Hepatocyte (in vitro differentiated cells): ENCODE measurements at regions not wholly inside any gene's neighbourhood (a gene's known extent, or its start where the extent isn't known, plus 50 kb on each side); places are given as distances from the start of the nearest gene placed in this dataset.
A peak's percentile ranks its signal among the peaks of the same experiment; 100 is the strongest.

Experiments
- DNase-seq: peaks from one replicate; pipeline ENCODE4 v3.0.0-alpha.2; 2016; ENCODE audit warnings: low spot score
- H2AFZ ChIP-seq: fragments of 200-600 bp; sonication (generic); 2 replicates; pipeline ENCODE4 v1.6.0; 2016; ENCODE audit warnings: antibody characterized with exemption, mild to moderate bottlenecking
- H3K27ac ChIP-seq: fragments of 200-600 bp; sonication (generic); 2 replicates; pipeline ENCODE4 v1.5.1; 2016; ENCODE audit warnings: mild to moderate bottlenecking
- H3K27me3 ChIP-seq: fragments of 200-600 bp; sonication (generic); 2 replicates; pipeline ENCODE4 v1.6.1; 2016
- H3K36me3 ChIP-seq: fragments of 200-600 bp; sonication (generic); replicated peaks from 2 replicates; pipeline ENCODE4 v1.5.1; 2016; ENCODE audit warnings: low read depth; ENCODE audit not compliant: insufficient read depth
- H3K4me1 ChIP-seq: fragments of 200-600 bp; sonication (generic); 2 replicates; pipeline ENCODE4 v1.5.1; 2016; ENCODE audit warnings: mild to moderate bottlenecking, moderate library complexity; ENCODE audit not compliant: insufficient read depth
- H3K4me2 ChIP-seq: fragments of 200-600 bp; sonication (generic); 2 replicates; pipeline ENCODE4 v1.6.0; 2016
- H3K4me3 ChIP-seq: fragments of 200-600 bp; sonication (generic); 2 replicates; pipeline ENCODE4 v1.5.1; 2016; ENCODE audit warnings: mild to moderate bottlenecking
- H3K79me2 ChIP-seq: fragments of 200-600 bp; sonication (generic); 2 replicates; pipeline ENCODE4 v1.6.0; 2017; ENCODE audit warnings: mild to moderate bottlenecking
- H3K9me2 ChIP-seq: fragments of 200-600 bp; sonication (generic); replicated peaks from 2 replicates; pipeline ENCODE4 v1.6.0; 2017; ENCODE audit warnings: mild to moderate bottlenecking; ENCODE audit not compliant: insufficient read depth
- H3K9me3 ChIP-seq: fragments of 200-600 bp; sonication (generic); 2 replicates; pipeline ENCODE4 v1.5.1; 2016; ENCODE audit warnings: low read depth, mild to moderate bottlenecking
- H4K20me1 ChIP-seq: fragments of 200-600 bp; sonication (generic); 2 replicates; pipeline ENCODE4 v1.6.0; 2016; ENCODE audit warnings: mild to moderate bottlenecking; ENCODE audit not compliant: insufficient read depth, poor library complexity, severe bottlenecking
- CTCF ChIP-seq: fragments of 200-600 bp; sonication (generic); IDR thresholded peaks from 2 replicates; pipeline ENCODE4 v1.5.1; 2016; ENCODE audit warnings: antibody characterized with exemption, mild to moderate bottlenecking; ENCODE audit not compliant: poor library complexity
- EZH2 ChIP-seq: fragments of 200-600 bp; sonication (generic); IDR thresholded peaks from 2 replicates; pipeline ENCODE4 v1.6.1; 2016; ENCODE audit warnings: antibody characterized with exemption, mild to moderate bottlenecking, borderline replicate concordance
- EZH2phosphoT487 ChIP-seq: fragments of 200-600 bp; sonication (generic); IDR thresholded peaks from one replicate; pipeline ENCODE4 v1.6.1; 2018; ENCODE audit warnings: antibody characterized with exemption, mild to moderate bottlenecking, low read depth, moderate library complexity; ENCODE audit not compliant: unreplicated experiment, severe bottlenecking
- WGBS: methylation state at CpG from one replicate; pipeline ENCODE4 v1.1.6; 2016; ENCODE audit warnings: low lambda C conversion rate; ENCODE audit errors: missing lambda C conversion rate; 5-methylcytosine and 5-hydroxymethylcytosine counted together

- Histone ChIP-seq H3K36me3 (no peaks in the 10 kb centered on the region), H3K9me3 (no peaks in the 10 kb centered on the region), H4K20me1 (no peaks in the 10 kb centered on the region), H2AFZ (peak overlapping the region; percentile 2), H3K9me2 (no peaks in the 10 kb centered on the region), H3K4me2 (no peak overlapping the region), H3K4me1 (peaks cover 17% of the 10 kb centered on the region), H3K27me3 (no peaks in the 10 kb centered on the region), H3K27ac (no peak overlapping the region), H3K79me2 (no peaks in the 10 kb centered on the region), H3K4me3 (no peak overlapping the region)
- 55% methylated on average over 1 of the region's 1 CpG for WGBS
- DNase-seq = no peak
- TF ChIP-seq EZH2 (no peak), EZH2phosphoT487 (no peak), CTCF (no peak)
Observed at GRCh38 chrX:43500246-43500645, 155.9 kb upstream of the MAOA start.

- Histone ChIP-seq H3K36me3 (no peaks in the 10 kb centered on the region), H2AFZ (no peak overlapping the region), H3K4me3 (no peak overlapping the region), H3K9me2 (no peaks in the 10 kb centered on the region), H3K9me3 (no peaks in the 10 kb centered on the region), H3K4me2 (no peak overlapping the region), H4K20me1 (no peaks in the 10 kb centered on the region), H3K4me1 (peaks cover 17% of the 10 kb centered on the region), H3K79me2 (no peaks in the 10 kb centered on the region), H3K27ac (no peak overlapping the region), H3K27me3 (no peaks in the 10 kb centered on the region)
- no peak for DNase-seq
- TF ChIP-seq EZH2phosphoT487 (no peak), EZH2 (no peak), CTCF (no peak)
- WGBS = 59% methylated on average over 2 of the region's 2 CpGs
Observed at GRCh38 chrX:43500996-43501694, 155.0 kb upstream of the MAOA start.

GRCh38 chrX:43504394-43504793, 151.7 kb upstream of the MAOA start:
- Histone ChIP-seq H3K27ac (no peak overlapping the region), H2AFZ (no peak overlapping the region), H3K4me1 (peaks cover 17% of the 10 kb centered on the region), H3K79me2 (no peaks in the 10 kb centered on the region), H3K27me3 (no peaks in the 10 kb centered on the region), H3K4me3 (no peak overlapping the region), H3K36me3 (no peaks in the 10 kb centered on the region), H3K4me2 (no peak overlapping the region), H4K20me1 (no peaks in the 10 kb centered on the region), H3K9me2 (no peaks in the 10 kb centered on the region), H3K9me3 (no peaks in the 10 kb centered on the region)
- TF ChIP-seq EZH2 = no peak
- TF ChIP-seq CTCF = no peak
- TF ChIP-seq EZH2phosphoT487 = no peak
- DNase-seq = peak; percentile 23

- Histone ChIP-seq H3K36me3 (no peaks in the 10 kb centered on the region), H3K27ac (no peak overlapping the region), H2AFZ (no peak overlapping the region), H3K9me3 (no peaks in the 10 kb centered on the region), H3K4me2 (no peak overlapping the region), H3K79me2 (no peaks in the 10 kb centered on the region), H3K9me2 (no peaks in the 10 kb centered on the region), H3K4me1 (peaks cover 8% of the 10 kb centered on the region), H3K4me3 (no peak overlapping the region), H3K27me3 (no peaks in the 10 kb centered on the region), H4K20me1 (no peaks in the 10 kb centered on the region)
- no peak for DNase-seq
- no peak for TF ChIP-seq CTCF
- no peak for TF ChIP-seq EZH2phosphoT487
- TF ChIP-seq EZH2 = no peak
- 88% methylated on average over 3 of the region's 3 CpGs for WGBS
Observed at GRCh38 chrX:43505769-43506168, 150.3 kb upstream of the MAOA start.
